GM21381 (cell line): ENCODE measurements at regions not wholly inside any gene's neighbourhood (a gene's known extent, or its start where the extent isn't known, plus 50 kb on each side); places are given as distances from the start of the nearest gene placed in this dataset.
"Not testable (repeated sequence)": the region's sequence is repeated elsewhere in the genome, so short reads cannot be mapped to it uniquely, and the experiment has no call there.

Source experiments
- ATAC-seq: cut with Tn5 transposase; IDR thresholded peaks from one replicate; pipeline ENCODE4 v1.9.1; 2021; ENCODE audit warnings: mild to moderate bottlenecking, moderate library complexity; ENCODE audit not compliant: unreplicated experiment

DNA sequence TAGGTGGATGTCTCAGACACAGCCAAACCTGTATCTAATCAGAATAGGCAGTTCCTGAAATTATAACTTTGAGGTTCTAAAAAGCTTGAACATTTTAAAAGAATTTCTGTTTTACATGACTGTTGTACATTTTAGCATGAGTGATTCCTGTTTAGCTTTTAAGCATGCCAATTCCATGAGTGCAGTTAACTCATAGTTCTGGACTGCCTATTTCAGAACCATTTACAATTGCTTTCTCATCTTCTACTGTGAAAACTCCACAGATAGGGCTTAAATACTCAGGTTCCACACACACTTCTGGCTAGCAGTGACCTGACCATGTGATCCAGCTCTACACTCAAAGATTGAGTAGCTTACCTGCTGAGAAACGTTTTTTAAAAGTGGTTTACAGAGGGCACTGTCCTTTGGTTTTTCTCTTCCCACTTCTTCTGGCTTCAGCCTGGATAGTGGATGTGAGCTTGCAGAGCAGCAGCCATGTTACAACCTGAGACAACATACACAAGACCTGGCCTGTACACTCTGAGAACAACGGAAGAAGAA, 280.8 kb downstream of the ANKRD50 start:
- no peak for ATAC-seq

DNA sequence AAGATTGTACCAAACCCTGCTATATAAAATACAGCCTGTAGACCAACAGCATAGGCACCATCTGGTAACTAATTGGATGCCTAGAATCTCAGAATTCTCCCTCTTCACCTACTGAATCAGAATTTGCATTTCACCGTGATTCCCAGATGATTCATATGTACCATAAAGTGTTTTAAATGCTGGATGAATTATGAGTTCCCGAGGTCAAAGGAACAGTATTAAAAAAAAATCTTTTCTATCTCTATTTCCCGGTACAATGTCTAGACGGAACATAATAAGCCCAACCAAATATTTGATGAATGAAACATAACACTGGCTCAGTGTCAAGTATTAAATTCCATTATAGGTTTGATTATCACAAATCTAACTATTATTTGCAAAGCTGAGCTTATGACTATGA, 280.0 kb downstream of the ANKRD50 start:
- ATAC-seq = no peak

DNA sequence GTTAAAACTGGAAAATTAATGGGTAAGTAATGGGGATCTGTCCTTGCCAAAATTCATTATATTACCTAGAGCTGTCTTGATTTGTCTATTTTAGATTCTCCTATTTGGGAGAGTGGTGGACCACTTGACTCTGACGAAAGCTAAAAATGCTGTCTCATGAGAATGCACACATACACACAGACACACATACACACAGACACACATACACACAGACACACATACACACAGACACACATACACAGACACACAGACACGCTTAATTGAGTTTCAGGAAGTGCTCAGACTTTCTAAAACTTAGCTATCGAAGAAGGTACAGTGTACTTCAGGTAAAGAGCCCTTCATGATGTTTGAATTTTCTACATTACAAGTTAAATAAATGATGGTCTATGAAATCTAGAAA, 279.5 kb downstream of the ANKRD50 start:
- no peak for ATAC-seq

DNA sequence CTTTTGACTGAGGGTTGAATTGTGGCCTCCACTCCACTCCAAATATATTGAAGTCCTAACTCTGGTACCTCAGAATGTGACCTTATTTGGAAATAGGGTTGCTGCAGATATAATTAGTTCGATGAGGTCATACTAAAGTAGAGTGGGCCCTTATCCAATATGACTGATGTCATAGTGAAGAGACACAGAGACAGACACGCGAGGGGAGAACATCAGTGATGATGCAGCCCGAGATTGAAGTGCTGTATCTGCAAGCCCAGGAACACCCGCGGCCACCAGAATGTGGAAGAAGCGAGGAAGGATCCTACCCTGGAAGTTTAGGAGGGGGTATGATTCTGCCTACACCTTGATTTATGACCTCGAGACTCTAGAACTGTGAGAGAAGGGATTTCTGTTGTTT, 279.0 kb downstream of the ANKRD50 start:
- ATAC-seq = no peak

DNA sequence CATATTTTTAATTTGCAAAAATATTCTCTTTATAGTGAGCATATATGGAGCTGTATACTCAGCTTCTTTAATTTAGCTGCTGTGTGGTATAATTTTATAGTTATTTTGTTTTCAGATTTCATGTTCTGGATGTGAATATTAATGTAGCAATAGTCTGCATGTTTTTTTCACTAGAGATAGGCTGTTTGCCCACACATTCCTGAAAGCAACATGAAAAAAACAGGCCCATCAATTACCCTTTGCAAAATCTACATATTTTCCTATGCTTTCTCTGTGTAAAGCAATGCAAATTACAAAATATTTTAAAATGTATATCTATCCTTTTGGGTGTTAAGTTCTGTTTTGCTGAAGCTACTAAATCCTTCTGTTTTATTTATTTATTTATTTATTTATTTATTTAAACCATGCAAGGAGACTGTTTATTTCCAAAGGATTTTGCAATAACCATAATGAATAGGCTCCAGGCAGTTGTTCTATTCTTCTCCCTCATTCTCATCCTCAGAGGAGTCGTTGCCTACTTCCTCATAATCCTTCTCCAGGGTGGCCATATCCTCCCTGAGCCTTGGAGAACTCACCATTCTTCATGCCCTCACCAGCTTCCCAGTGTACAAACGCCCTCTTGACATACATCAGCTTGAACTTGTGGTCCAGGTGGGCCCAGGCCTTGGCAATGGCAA, 277.1 kb downstream of the ANKRD50 start:
- ATAC-seq = no peak

DNA sequence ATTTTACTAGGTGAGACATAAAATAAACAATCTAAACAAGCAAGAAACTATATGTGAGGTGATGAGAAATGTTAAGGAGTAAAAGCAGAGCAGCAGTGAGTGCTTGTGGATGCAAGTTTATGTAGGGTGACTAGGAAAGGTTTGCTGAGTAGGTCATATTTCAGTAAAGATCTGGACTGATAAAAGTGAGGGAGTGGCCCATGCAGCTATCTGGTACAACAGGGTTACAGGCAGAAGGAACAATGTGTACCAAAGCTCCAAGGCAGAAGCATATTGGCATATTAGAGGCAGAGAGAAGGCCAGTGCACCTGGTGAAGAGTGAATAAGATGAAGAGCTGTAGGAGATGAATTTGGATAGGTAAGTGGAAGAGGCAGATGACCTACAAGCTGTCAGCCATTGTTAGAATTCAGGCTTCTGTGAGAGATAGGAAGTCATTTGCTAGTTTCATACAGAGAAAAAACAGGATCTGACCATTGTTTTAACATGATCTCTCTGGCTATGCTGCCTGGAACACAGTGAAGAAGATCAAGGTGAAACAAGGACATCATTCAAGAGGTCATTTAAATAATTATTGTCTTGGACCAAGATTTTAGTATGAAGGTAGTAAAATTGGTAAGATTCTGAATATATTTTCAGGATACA, 274.6 kb downstream of the ANKRD50 start:
- no peak for ATAC-seq

DNA sequence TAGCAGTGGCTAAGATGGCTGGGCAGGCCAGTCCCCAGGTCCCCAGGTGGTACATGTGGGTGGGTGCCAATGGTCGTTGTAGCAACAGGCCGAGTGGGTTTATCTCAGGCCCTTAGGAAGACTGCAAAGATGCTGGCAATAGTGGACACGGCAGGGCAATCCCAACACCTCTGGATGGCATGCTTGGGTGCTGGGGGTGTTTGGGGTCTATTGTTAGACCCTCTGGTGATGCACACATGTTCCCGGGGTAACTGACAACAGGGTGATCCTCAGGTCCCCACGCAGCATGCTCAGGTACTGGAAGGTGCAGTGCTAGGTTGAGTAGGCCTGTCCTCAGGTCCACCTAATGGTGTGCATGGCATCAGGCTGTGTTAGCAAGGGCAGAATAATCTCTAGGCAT, 267.5 kb downstream of the ANKRD50 start:
- ATAC-seq = no peak

- ATAC-seq = no peak
Measured at GRCh38 chr4:124449881-124450280, 262.7 kb downstream of the ANKRD50 start.

GRCh38 chr4:124450851-124451250, 261.7 kb downstream of the ANKRD50 start:
- no peak for ATAC-seq

- ATAC-seq = no peak
Measured at GRCh38 chr4:124454772-124455270, 257.7 kb downstream of the ANKRD50 start.

GRCh38 chr4:124455671-124456070, 256.9 kb downstream of the ANKRD50 start:
- no peak for ATAC-seq

DNA sequence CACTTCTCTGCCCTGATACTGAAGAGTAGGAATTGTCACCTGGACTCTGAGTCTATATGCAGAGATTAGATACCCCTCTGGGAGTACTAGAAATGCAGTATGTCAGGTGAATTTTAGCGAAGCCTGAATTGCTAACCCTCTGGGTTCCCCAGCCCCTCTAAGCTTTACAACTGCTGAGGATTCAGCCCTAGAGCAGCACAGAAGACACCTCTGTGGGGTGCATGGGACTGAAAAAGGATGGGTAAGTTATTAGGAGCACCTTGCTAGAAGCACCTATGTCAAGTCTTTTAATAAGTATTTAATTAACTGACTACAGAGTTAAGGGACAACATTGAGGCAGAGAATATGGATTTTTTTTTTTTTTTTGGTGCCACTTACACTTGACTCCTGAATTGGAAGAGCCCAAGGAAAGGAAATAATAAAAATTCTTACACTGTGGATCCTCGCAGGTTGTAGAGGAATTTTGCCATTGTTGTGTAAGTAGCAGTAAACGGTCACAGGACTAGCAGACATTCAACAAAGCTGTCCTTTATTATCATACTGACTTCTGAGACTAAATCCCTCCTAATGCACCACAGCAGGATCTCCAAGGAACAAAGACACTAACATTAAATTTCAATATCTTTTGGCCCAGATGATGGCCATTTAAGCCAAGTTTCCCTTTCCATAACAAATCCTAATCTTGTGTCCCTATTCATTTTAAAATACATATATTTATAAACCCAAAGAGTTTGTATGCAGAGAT, 253.2 kb downstream of the ANKRD50 start:
- no peak for ATAC-seq

DNA sequence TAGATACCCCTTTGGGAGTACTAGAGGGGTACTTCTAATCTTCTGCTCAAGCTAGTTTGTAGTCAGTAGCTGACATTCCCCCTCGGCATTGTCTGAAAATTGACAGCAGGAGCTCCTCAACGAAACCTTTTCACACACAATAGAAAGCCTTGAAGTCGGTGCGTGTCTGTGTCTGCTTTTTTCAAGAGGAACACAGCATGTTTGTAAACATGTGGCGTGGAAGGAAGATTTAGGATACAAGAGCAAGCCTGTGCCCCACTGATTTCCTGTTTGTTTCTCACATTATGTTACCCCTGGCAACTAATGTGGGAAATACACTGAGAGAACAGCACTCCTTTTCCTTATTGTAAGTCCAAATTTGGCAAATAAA, 252.6 kb downstream of the ANKRD50 start:
- no peak for ATAC-seq

DNA sequence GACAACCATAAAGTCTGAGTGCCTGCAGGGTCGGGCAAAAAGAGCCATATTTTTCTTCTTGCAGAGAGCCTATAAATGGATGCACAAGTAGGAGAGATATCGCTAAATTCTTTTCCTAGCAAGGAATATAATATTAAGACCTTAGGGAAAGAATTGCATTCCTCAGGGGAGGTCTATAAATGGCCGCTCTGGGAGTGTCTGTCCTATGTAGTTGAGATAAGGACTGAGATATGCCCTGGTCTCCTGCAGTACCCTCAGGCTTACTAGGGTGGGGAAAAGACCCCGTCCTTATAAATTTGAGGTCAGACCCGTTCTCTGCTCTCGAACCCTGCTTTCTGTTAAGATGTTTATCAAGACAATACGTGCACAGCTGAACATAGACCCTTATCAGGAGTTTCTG, 250.9 kb downstream of the ANKRD50 start:
- not testable (repeated sequence) for ATAC-seq

DNA sequence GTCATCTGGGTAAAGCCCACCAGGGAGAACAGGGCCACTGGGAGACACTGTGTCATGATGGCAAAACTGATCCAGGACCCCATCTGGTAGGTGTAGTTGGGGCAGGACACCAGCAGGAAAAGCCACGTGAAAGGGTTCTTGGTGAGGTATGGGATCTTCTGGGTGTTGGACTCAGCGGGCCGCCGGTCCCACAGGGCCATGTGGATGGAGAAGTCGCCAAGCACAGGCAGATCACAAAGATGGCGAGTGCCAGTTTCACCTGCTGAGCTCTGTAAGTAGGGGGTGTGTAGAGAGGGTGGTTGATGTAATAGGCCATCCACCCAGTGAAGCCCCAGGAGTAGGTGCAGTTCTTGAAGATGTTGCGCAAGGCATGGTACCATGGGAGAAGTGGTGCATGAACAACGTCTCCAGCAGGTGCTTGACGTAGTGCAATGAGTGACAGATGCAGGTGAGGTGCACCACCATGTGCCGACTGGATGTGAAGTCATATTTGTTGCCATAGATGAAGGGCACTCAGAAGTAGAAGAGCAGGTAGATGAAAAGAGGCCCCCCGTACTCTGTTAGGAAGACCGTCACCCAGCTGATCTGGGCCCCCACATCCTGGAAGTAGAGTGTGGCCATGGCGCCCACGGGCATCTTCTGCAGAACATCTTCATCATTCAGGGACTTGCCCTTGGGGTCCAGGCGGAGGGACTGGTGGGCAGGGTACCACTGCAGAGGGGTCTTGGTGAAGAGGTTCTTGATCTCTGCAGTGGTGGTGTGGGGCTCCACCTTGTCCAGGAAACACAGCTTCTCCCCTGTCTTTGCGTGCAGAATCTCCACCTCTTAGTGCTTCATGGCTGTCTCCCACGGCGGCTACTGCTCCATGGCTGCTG, 249.3 kb downstream of the ANKRD50 start:
- no peak for ATAC-seq

DNA sequence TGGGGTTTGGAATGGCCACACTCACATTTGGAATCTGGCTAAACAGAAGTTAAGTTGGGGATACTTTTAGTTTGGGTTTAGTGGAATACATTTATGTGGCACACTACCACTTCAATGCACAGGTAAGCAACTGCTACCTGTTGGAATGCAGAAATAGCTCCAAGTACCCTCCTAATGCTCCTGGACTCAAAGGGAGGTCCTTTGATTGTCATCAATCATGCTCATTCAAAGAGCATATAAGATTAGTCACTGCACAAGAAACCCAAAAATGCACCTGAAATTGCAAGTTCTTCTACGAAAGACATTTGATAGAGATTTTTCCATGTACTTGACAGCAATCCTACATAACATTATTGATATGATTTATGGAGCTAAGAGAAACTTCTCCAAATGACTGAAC, 247.7 kb downstream of the ANKRD50 start:
- ATAC-seq = no peak

- no peak for ATAC-seq
Measured at GRCh38 chr4:124468360-124468759, 244.2 kb downstream of the ANKRD50 start.

GRCh38 chr4:124469981-124470380, 242.6 kb downstream of the ANKRD50 start:
- no peak for ATAC-seq

DNA sequence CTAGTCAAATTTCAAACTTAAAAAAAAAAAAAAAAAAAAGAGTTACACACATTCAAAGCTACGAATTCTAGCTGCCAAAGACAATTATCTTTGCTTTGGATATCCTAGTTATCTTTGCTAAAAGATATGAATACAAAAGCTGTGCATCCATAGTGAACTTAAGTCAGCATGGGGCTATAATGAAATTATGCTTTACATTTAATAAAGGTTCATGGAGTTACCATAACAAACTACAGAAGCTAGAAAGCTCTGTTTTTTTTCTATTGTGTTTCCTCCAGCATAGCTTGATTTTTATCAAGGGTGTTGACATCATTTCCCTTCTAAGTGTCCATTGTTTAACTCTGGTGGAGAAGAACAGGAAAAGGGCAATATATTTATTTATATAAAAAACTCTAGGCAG, 234.1 kb downstream of the ANKRD50 start:
- no peak for ATAC-seq

- no peak for ATAC-seq
Measured at GRCh38 chr4:124480061-124480460, 232.5 kb downstream of the ANKRD50 start.

GRCh38 chr4:124481123-124481522, 231.4 kb downstream of the ANKRD50 start:
- ATAC-seq = no peak
